ENCODE measurements at regions not wholly inside any gene's neighbourhood (a gene's known extent, or its start where the extent isn't known, plus 50 kb on each side); places are given as distances from the start of the nearest gene placed in this dataset.

DNA sequence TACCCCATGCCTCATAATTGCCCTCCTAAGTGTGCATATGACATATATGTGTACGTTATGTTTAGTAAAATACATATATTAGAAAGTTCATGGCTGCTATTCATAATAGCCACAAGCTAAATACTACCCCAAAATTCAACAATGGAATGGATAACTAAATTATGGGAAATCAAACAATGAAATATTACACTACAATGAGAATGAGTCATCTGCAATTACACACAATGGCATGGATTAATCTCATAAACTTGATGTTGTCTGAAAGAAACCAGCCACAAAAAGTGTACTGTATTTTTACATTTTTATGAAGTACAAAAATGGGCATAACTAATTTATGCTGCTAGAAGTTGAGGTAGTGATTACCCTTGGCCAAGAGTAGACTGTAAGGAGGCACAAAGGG is 477.0 kb downstream of the HAO1 start:
- H3K27me3 Mint-ChIP-seq (ENCODE audit: low read depth in 2 of 2), result no peaks in the 10 kb centered on the region

DNA sequence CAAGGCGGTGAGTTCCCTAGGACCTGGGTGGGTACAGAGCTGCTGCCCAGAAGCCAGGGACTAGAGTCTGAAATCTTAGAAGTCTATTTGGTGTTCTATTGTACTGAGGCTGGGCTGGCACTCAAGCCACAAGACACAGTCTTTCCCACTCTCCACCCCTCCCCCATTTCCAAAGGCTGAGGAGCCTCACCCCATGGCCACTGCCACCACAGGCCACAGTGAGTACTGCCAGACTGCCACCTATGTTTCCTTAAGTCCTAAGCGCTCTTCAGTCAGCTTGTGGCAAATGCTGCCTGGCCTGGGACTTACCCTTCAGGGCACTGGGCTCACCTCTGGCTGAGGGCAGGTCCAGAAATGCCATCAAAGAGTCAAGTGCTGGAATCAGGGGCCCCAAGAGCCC is 469.3 kb downstream of the HAO1 start:
- WGBS (ENCODE audit: insufficient coverage), result 82% methylated on average over 2 of the region's 2 CpGs
- peaks cover 7 to 11% of the 10 kb centered on the region in 2 donors for H3K9me3 Mint-ChIP-seq
- H3K4me1 ChIP-seq (ENCODE audit: control insufficient read depth, insufficient read depth, low read length), result no peaks in the 10 kb centered on the region
- no peaks in the 10 kb centered on the region for H3K27me3 ChIP-seq (ENCODE audit: control insufficient read depth, insufficient read depth, low read length)
- no peaks in the 10 kb centered on the region for H3K27me3 Mint-ChIP-seq (ENCODE audit: low read depth in 2 of 2)
- H3K36me3 Mint-ChIP-seq, result peaks cover 6% of the 10 kb centered on the region
- H3K4me1 Mint-ChIP-seq, result no peaks in the 10 kb centered on the region
- H3K36me3 ChIP-seq (ENCODE audit: control insufficient read depth, insufficient read depth, low read length), result no peaks in the 10 kb centered on the region
- H3K4me3 Mint-ChIP-seq, result no peak overlapping the region
- ATAC-seq (no peak), DNase-seq (no peak)
- H3K27ac ChIP-seq (ENCODE audit: low read length), result no peak overlapping the region
- TF ChIP-seq, protein P1, sequence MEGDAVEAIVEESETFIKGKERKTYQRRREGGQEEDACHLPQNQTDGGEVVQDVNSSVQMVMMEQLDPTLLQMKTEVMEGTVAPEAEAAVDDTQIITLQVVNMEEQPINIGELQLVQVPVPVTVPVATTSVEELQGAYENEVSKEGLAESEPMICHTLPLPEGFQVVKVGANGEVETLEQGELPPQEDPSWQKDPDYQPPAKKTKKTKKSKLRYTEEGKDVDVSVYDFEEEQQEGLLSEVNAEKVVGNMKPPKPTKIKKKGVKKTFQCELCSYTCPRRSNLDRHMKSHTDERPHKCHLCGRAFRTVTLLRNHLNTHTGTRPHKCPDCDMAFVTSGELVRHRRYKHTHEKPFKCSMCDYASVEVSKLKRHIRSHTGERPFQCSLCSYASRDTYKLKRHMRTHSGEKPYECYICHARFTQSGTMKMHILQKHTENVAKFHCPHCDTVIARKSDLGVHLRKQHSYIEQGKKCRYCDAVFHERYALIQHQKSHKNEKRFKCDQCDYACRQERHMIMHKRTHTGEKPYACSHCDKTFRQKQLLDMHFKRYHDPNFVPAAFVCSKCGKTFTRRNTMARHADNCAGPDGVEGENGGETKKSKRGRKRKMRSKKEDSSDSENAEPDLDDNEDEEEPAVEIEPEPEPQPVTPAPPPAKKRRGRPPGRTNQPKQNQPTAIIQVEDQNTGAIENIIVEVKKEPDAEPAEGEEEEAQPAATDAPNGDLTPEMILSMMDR (IDR thresholded peaks at IDR 0.05), result no peak
- intact Hi-C loops (cut with micrococcal nuclease), result no loop called here
- H3K9me3 ChIP-seq (ENCODE audit: control insufficient read depth, insufficient read depth, low read length), result peaks cover 9% of the 10 kb centered on the region
- H3K27ac Mint-ChIP-seq, result no peak overlapping the region
- no peak overlapping the region for H3K4me3 ChIP-seq (ENCODE audit: low read length)

More for the DNA sequence above, 477.0 kb downstream of the HAO1 start:
- H3K36me3 ChIP-seq (ENCODE audit: control insufficient read depth, insufficient read depth, low read length), result no peaks in the 10 kb centered on the region
- H3K36me3 Mint-ChIP-seq, result no peaks in the 10 kb centered on the region
- no peaks in the 10 kb centered on the region for H3K9me3 ChIP-seq (ENCODE audit: control insufficient read depth, insufficient read depth, low read length)
- H3K4me3 ChIP-seq (ENCODE audit: low read length), result no peak overlapping the region
- intact Hi-C loops (cut with micrococcal nuclease), result no loop called here
- TF ChIP-seq, protein P1 (IDR thresholded peaks at IDR 0.05), result no peak
- no peak overlapping the region for H3K27ac ChIP-seq (ENCODE audit: low read length)
- no peak overlapping the region for H3K27ac Mint-ChIP-seq
- no peak for DNase-seq
- no peak overlapping the region for H3K4me3 Mint-ChIP-seq
- no peak for ATAC-seq
- no peaks in the 10 kb centered on the region for H3K27me3 ChIP-seq (ENCODE audit: control insufficient read depth, insufficient read depth, low read length)
- no CpG with 5 or more reads among the region's 1 CpG for WGBS (ENCODE audit: insufficient coverage)
- peaks cover 4 to 8% of the 10 kb centered on the region in 2 donors for H3K9me3 Mint-ChIP-seq
- no peaks in the 10 kb centered on the region for H3K4me1 ChIP-seq (ENCODE audit: control insufficient read depth, insufficient read depth, low read length)
- H3K4me1 Mint-ChIP-seq, result no peaks in the 10 kb centered on the region

DNA sequence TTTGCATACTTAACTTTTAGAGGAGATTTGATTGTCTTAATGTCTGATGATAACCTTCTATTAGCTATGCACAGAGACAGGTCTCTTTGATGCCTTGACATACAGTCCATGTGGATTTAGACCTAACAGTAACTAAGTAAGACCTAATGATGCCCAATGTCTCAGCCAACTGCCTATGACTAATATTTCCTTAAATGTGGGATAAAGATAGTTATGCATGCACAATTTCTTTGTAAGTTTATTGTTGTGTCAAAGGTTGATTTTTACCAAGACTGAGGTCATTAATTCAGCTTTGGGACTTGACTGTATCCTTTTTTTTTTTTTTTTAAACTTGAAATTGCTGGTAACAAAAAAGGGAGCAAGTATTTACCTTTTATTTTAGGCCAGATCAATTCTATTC is 450.0 kb downstream of the HAO1 start:
- Histone ChIP-seq H3K36me3 (ENCODE audit: control insufficient read depth, insufficient read depth, low read length) (no peaks in the 10 kb centered on the region), H3K9me3 (ENCODE audit: control insufficient read depth, insufficient read depth, low read length) (peaks cover 4% of the 10 kb centered on the region), H3K27me3 (ENCODE audit: control insufficient read depth, insufficient read depth, low read length) (no peaks in the 10 kb centered on the region), H3K4me3 (ENCODE audit: low read length) (no peak overlapping the region), H3K27ac (ENCODE audit: low read length) (no peak overlapping the region), H3K4me1 (ENCODE audit: control insufficient read depth, insufficient read depth, low read length) (no peaks in the 10 kb centered on the region)
- Mint-ChIP-seq H3K4me3 (no peak overlapping the region), H3K36me3 (peaks cover 7% of the 10 kb centered on the region), H3K27me3 (ENCODE audit: low read depth in 2 of 2) (no peaks in the 10 kb centered on the region), H3K4me1 (no peaks in the 10 kb centered on the region), H3K9me3 (peaks cover 3 to 12% of the 10 kb centered on the region in 2 donors), H3K27ac (no peak overlapping the region)
- intact Hi-C loops (cut with micrococcal nuclease), result no loop called here
- ATAC-seq (no peak), DNase-seq (no peak)
- TF ChIP-seq, protein P1 (IDR thresholded peaks at IDR 0.05), result no peak

DNA sequence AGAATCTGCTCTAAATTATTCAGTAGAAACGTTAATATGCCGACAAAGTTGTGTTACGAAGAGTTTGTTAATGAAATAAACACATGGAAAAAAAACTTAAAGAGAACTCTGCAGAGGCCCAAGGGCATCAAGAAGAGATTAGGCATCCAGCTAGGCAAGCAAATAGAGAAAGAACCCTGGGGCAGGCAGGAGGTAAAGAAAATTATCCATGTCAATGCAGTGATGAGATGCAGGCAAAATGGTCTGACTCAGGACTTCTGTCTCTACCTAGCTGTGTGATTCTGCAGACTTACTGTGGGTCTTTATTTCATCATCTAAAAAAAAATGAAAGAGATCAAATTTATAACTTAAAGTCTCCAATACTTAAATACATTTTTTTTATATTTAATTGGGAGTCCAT is 448.0 kb downstream of the HAO1 start:
- Mint-ChIP-seq H3K9me3 (peaks cover 3 to 12% of the 10 kb centered on the region in 2 donors), H3K27me3 (ENCODE audit: low read depth in 2 of 2) (no peaks in the 10 kb centered on the region), H3K4me3 (no peak overlapping the region), H3K4me1 (no peaks in the 10 kb centered on the region), H3K27ac (no peak overlapping the region), H3K36me3 (peaks cover 7% of the 10 kb centered on the region)
- intact Hi-C loops (cut with micrococcal nuclease), result no loop called here
- H3K27me3 ChIP-seq (ENCODE audit: control insufficient read depth, insufficient read depth, low read length), result no peaks in the 10 kb centered on the region
- H3K9me3 ChIP-seq (ENCODE audit: control insufficient read depth, insufficient read depth, low read length), result peaks cover 4% of the 10 kb centered on the region
- H3K36me3 ChIP-seq (ENCODE audit: control insufficient read depth, insufficient read depth, low read length), result no peaks in the 10 kb centered on the region
- no peak overlapping the region for H3K27ac ChIP-seq (ENCODE audit: low read length)
- ATAC-seq, result no peak
- TF ChIP-seq, protein P1 (IDR thresholded peaks at IDR 0.05), result no peak
- no peak for DNase-seq
- no peak overlapping the region for H3K4me3 ChIP-seq (ENCODE audit: low read length)
- no peaks in the 10 kb centered on the region for H3K4me1 ChIP-seq (ENCODE audit: control insufficient read depth, insufficient read depth, low read length)
- 83% methylated on average over 3 of the region's 3 CpGs for WGBS (ENCODE audit: insufficient coverage)

Data from natural killer cell (primary cell).